HPDE6-E6E7 (cell line): ENCODE measurements at regions not wholly inside any gene's neighbourhood (a gene's known extent, or its start where the extent isn't known, plus 50 kb on each side); places are given as distances from the start of the nearest gene placed in this dataset.
"Not testable (repeated sequence)": the region's sequence is repeated elsewhere in the genome, so short reads cannot be mapped to it uniquely, and the experiment has no call there.

Source experiments
- DNase-seq: peaks from one replicate; pipeline ENCODE4 v3.0.0; 2011; ENCODE audit warnings: missing footprints; ENCODE audit errors: extremely low spot score

- no peak for DNase-seq
Observed at GRCh38 chr14:106802413-106803364, 1276.3 kb downstream of the TMEM121 start.

- no peak for DNase-seq
Observed at GRCh38 chr14:106803379-106803778, 1277.0 kb downstream of the TMEM121 start.

GRCh38 chr14:106807493-106807892, 1281.1 kb downstream of the TMEM121 start:
- no peak for DNase-seq

- DNase-seq, result no peak
Observed at GRCh38 chr14:106808458-106808857, 1282.1 kb downstream of the TMEM121 start.

GRCh38 chr14:106808907-106809306, 1282.5 kb downstream of the TMEM121 start:
- no peak for DNase-seq

GRCh38 chr14:106809615-106810014, 1283.2 kb downstream of the TMEM121 start:
- DNase-seq, result no peak

GRCh38 chr14:106810168-106810567, 1283.8 kb downstream of the TMEM121 start:
- not testable (repeated sequence) for DNase-seq

- DNase-seq, result no peak
Observed at GRCh38 chr14:106811162-106811561, 1284.8 kb downstream of the TMEM121 start.

GRCh38 chr14:106812788-106813476, 1286.5 kb downstream of the TMEM121 start:
- no peak for DNase-seq

GRCh38 chr14:106813477-106813823, 1287.1 kb downstream of the TMEM121 start:
- DNase-seq, result no peak

- no peak for DNase-seq
Observed at GRCh38 chr14:106820119-106820518, 1293.7 kb downstream of the TMEM121 start.

GRCh38 chr14:106821119-106821518, 1294.7 kb downstream of the TMEM121 start:
- no peak for DNase-seq

- no peak for DNase-seq
Observed at GRCh38 chr14:106822905-106823304, 1296.5 kb downstream of the TMEM121 start.

- DNase-seq, result no peak
Observed at GRCh38 chr14:106823552-106823951, 1297.2 kb downstream of the TMEM121 start.

GRCh38 chr14:106826833-106827369, 1300.5 kb downstream of the TMEM121 start:
- DNase-seq, result no peak

- no peak for DNase-seq
Observed at GRCh38 chr14:106831322-106831720, 1304.9 kb downstream of the TMEM121 start.

GRCh38 chr14:106837870-106838269, 1311.5 kb downstream of the TMEM121 start:
- no peak for DNase-seq

- no peak for DNase-seq
Observed at GRCh38 chr14:106838991-106839769, 1312.8 kb downstream of the TMEM121 start.

- no peak for DNase-seq
Observed at GRCh38 chr14:106840258-106840657, 1313.9 kb downstream of the TMEM121 start.

GRCh38 chr14:106840991-106841390, 1314.6 kb downstream of the TMEM121 start:
- no peak for DNase-seq

GRCh38 chr14:106841701-106842100, 1315.3 kb downstream of the TMEM121 start:
- DNase-seq, result no peak

- DNase-seq, result no peak
Observed at GRCh38 chr14:106842687-106843086, 1316.3 kb downstream of the TMEM121 start.
